ENCODE measurements at regions not wholly inside any gene's neighbourhood (a gene's known extent, or its start where the extent isn't known, plus 50 kb on each side); places are given as distances from the start of the nearest gene placed in this dataset.
"Not testable (repeated sequence)": the region's sequence is repeated elsewhere in the genome, so short reads cannot be mapped to it uniquely, and the experiment has no call there.

- no peaks in the 10 kb centered on the region for H3K27me3 ChIP-seq (replicated peaks; ENCODE audit: insufficient read depth)
- H3K9me3 ChIP-seq: no peaks in the 10 kb centered on the region
- H3K4me3 ChIP-seq: no peak overlapping the region
- no peak for DNase-seq (ENCODE audit: low spot score)
- H3K36me3 ChIP-seq: no peaks in the 10 kb centered on the region
- TF ChIP-seq POLR2AphosphoS5 (IDR thresholded peaks at IDR 0.05) (no peak), POLR2A (IDR thresholded peaks at IDR 0.05) (no peak)
- TF ChIP-seq, protein P1, sequence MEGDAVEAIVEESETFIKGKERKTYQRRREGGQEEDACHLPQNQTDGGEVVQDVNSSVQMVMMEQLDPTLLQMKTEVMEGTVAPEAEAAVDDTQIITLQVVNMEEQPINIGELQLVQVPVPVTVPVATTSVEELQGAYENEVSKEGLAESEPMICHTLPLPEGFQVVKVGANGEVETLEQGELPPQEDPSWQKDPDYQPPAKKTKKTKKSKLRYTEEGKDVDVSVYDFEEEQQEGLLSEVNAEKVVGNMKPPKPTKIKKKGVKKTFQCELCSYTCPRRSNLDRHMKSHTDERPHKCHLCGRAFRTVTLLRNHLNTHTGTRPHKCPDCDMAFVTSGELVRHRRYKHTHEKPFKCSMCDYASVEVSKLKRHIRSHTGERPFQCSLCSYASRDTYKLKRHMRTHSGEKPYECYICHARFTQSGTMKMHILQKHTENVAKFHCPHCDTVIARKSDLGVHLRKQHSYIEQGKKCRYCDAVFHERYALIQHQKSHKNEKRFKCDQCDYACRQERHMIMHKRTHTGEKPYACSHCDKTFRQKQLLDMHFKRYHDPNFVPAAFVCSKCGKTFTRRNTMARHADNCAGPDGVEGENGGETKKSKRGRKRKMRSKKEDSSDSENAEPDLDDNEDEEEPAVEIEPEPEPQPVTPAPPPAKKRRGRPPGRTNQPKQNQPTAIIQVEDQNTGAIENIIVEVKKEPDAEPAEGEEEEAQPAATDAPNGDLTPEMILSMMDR (IDR thresholded peaks at IDR 0.05): no peak
- no peaks in the 10 kb centered on the region for H3K4me1 ChIP-seq (replicated peaks)
- no peak overlapping the region for H3K27ac ChIP-seq
- 89% methylated on average over 3 of the region's 3 CpGs for WGBS
- intact Hi-C loops (cut with DNase I): no loop called here
These were observed 635.4 kb upstream of the NECTIN3 start for GRCh38 chr3:110436209-110436608.

GRCh38 chr3:110440066-110440653 is 631.5 kb upstream of the NECTIN3 start:
- H3K36me3 ChIP-seq; DNase-seq (ENCODE audit: low spot score); H3K4me3 ChIP-seq; H3K27ac ChIP-seq; H3K27me3 ChIP-seq (replicated peaks; ENCODE audit: insufficient read depth); H3K4me1 ChIP-seq (replicated peaks); H3K9me3 ChIP-seq; intact Hi-C loops (cut with DNase I): not testable (repeated sequence)
- WGBS: 89% methylated on average over 29 of the region's 30 CpGs

DNA sequence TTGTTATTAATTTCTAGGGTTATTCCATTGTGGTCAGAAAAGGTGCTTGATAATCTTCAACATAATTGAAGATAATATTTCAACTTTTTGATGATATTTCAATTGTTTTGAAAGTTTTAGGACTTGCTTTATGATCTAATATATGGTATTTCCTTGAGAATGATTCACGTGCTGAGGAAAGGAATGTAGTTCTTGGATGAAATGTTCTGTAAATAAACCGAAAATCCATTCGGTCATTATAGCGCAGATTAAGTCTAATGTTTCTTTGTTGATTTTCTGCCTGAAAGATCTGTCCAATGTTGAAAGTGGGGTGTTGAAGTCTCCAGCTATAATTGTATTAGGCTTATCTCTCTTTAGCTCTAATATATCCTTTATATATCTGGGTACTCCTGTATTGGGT is 617.5 kb upstream of the NECTIN3 start:
- H3K27ac ChIP-seq: no peak overlapping the region
- no peaks in the 10 kb centered on the region for H3K27me3 ChIP-seq (replicated peaks; ENCODE audit: insufficient read depth)
- H3K4me3 ChIP-seq: no peak overlapping the region
- intact Hi-C loops (cut with DNase I): no loop called here
- no peak for TF ChIP-seq POLR2A (IDR thresholded peaks at IDR 0.05)
- no peak for TF ChIP-seq POLR2AphosphoS5 (IDR thresholded peaks at IDR 0.05)
- TF ChIP-seq, protein P1 (IDR thresholded peaks at IDR 0.05): no peak
- H3K36me3 ChIP-seq: no peaks in the 10 kb centered on the region
- no peak for DNase-seq (ENCODE audit: low spot score)
- WGBS: 86% methylated on average over 4 of the region's 4 CpGs
- H3K4me1 ChIP-seq (replicated peaks): no peaks in the 10 kb centered on the region
- no peaks in the 10 kb centered on the region for H3K9me3 ChIP-seq

GRCh38 chr3:110456001-110456400 is 615.6 kb upstream of the NECTIN3 start:
- no peak for TF ChIP-seq POLR2A (IDR thresholded peaks at IDR 0.05)
- TF ChIP-seq, protein P1 (IDR thresholded peaks at IDR 0.05): no peak
- no peak for TF ChIP-seq POLR2AphosphoS5 (IDR thresholded peaks at IDR 0.05)
- WGBS: 93% methylated on average over 2 of the region's 2 CpGs
- Histone ChIP-seq H3K27me3 (replicated peaks; ENCODE audit: insufficient read depth) (no peaks in the 10 kb centered on the region), H3K4me1 (replicated peaks) (no peaks in the 10 kb centered on the region), H3K4me3 (no peak overlapping the region), H3K27ac (no peak overlapping the region), H3K9me3 (no peaks in the 10 kb centered on the region), H3K36me3 (no peaks in the 10 kb centered on the region)
- DNase-seq (ENCODE audit: low spot score): no peak
- intact Hi-C loops (cut with DNase I): no loop called here

DNA sequence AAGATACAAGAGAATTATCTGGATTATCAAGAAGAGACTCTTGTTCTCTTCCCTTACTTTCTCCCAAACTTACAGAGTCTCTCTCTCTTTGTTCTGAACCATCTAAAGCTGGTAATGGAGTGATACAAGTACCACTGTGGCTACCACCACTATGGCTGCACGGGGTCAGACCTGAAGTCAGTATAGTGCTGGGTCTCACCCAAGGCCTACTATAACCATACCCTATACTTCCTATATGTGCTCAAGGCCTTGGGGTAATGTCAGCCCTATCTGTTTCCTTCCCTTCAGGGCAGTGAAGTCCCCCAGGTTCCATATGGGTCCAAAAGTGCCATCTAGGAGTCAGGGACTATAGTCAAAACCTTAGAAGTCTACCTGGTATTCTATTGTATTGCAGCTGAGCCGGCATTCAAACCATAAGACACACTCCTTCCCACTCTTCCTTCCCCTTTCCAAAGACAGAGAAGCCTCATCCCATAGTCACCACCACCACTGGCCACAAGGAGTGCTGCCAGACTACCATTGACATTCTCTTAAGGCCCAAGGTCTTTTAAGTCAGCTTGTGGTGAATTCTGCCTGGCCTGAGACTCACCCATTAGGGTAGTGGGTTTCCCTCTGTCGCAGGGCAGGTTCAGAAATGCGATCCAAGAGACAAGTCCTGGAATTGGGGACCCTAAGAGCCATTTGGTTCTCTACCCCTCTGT is 615.0 kb upstream of the NECTIN3 start:
- intact Hi-C loops (cut with DNase I): no loop called here
- TF ChIP-seq, protein P1 (IDR thresholded peaks at IDR 0.05): no peak
- no peak for TF ChIP-seq POLR2AphosphoS5 (IDR thresholded peaks at IDR 0.05)
- no peak for TF ChIP-seq POLR2A (IDR thresholded peaks at IDR 0.05)
- 92% methylated on average over 4 of the region's 4 CpGs for WGBS
- DNase-seq (ENCODE audit: low spot score): no peak
- Histone ChIP-seq H3K27me3 (replicated peaks; ENCODE audit: insufficient read depth) (no peaks in the 10 kb centered on the region), H3K4me1 (replicated peaks) (no peaks in the 10 kb centered on the region), H3K36me3 (no peaks in the 10 kb centered on the region), H3K27ac (no peak overlapping the region), H3K4me3 (no peak overlapping the region), H3K9me3 (no peaks in the 10 kb centered on the region)

All from prostate gland (tissue), 2 donors.